K562 (cell line): ENCODE measurements at regions not wholly inside any gene's neighbourhood (a gene's known extent, or its start where the extent isn't known, plus 50 kb on each side); places are given as distances from the start of the nearest gene placed in this dataset.

ENCODE experiments used
- ATAC-seq: fragments of 200-7000 bp; cut with Tn5 transposase; 3 replicates; pipeline ENCODE4 v1.9.1; 2020; ENCODE audit warnings: moderate library complexity
- BruUV-seq: library from RNA; stranded (reverse); fragments of 400-500 nt; replicated peaks from 2 replicates; lab custom pipeline; 2021; lab: Mats Ljungman, UMichigan
- CTCF ChIA-PET: fragments of 300-600 bp; formaldehyde crosslinking; extraction: SDS; loops from one replicate; lab custom pipeline; 2021; ENCODE audit warnings: low intra/inter-chr PET ratio; lab: Yijun Ruan, JAX
- POLR2A ChIA-PET: fragments of 300-600, 350-650 bp; sonication (Branson Sonifier 250); formaldehyde crosslinking; extraction: SDS; loops from one replicate; lab custom pipeline; 2021; ENCODE audit warnings: antibody characterized with exemption, inconsistent platforms; lab: Yijun Ruan, JAX
- DNase-seq, 4 experiments: peaks; one replicate each; pipeline versions ENCODE4 v3.0.0 to v3.0.0-alpha.2; 2011 to 2018; ENCODE audit warnings: low spot score in 3 of 4, mixed read lengths in 3 of 4; ENCODE audit errors: extremely low read depth in 1 of 4
- FAIRE-seq: peaks from 2 replicates; lab custom pipeline; 2011; peaks lifted over from hg19 to GRCh38; lab: Jason Lieb, UNC
- H2AFZ ChIP-seq: 2 replicates; pipeline ENCODE4 v1.6.0; 2011; ENCODE audit warnings: low read depth, low read length, control low read depth, inconsistent platforms
- H3K27ac ChIP-seq: fragments of 200-600 bp; 3 replicates; pipeline ENCODE4 v1.8.0; 2011; ENCODE audit warnings: low read depth, mild to moderate bottlenecking, control low read depth, inconsistent platforms, low read length, moderate library complexity, mixed read lengths; ENCODE audit errors: extremely low read depth
- H3K27me3 ChIP-seq, 2 experiments: fragments of 300-600 bp in 1 of 2; 2 replicates in 1 of 2; 3 replicates in 1 of 2; pipeline versions ENCODE4 v1.6.0 to v1.8.0; 2011; ENCODE audit warnings: inconsistent platforms in 2 of 2, low read length in 2 of 2, mild to moderate bottlenecking in 1 of 2, mixed read lengths in 1 of 2, moderate library complexity in 1 of 2; ENCODE audit not compliant: control insufficient read depth in 2 of 2, insufficient read depth in 2 of 2
- H3K36me3 ChIP-seq: fragments of 300-600 bp; 3 replicates; pipeline ENCODE4 v1.8.0; 2011; ENCODE audit warnings: mild to moderate bottlenecking, low read length, inconsistent platforms; ENCODE audit not compliant: control insufficient read depth, insufficient read depth
- H3K4me1 ChIP-seq, 2 experiments: fragments of 200-600 bp in 1 of 2; replicated peaks in 1 of 2; 2 replicates in 1 of 2; 3 replicates in 1 of 2; pipeline versions ENCODE4 v1.5.1 to v1.8.0; 2011; ENCODE audit warnings: inconsistent platforms in 2 of 2, low read length in 2 of 2, mild to moderate bottlenecking in 1 of 2, mixed read lengths in 1 of 2, moderate library complexity in 1 of 2; ENCODE audit not compliant: control insufficient read depth in 2 of 2, insufficient read depth in 2 of 2
- H3K4me2 ChIP-seq: 2 replicates; pipeline ENCODE4 v1.6.1; 2011; ENCODE audit warnings: low read length, control low read depth, inconsistent platforms, mixed read lengths; ENCODE audit not compliant: insufficient read depth
- H3K4me3 ChIP-seq: fragments of 200-600 bp; sonication (generic), shearing (Covaris generic); 2 replicates; pipeline ENCODE4 v1.5.1; 2016; ENCODE audit warnings: control low read depth, inconsistent platforms
- H3K79me2 ChIP-seq: fragments of 200-600 bp; 3 replicates; pipeline ENCODE4 v1.8.0; 2011; ENCODE audit warnings: low read length, inconsistent platforms; ENCODE audit not compliant: control insufficient read depth, insufficient read depth
- H3K9ac ChIP-seq, 2 experiments: 2 replicates each; pipeline versions ENCODE4 v1.6.0 to v1.6.1; 2011; ENCODE audit warnings: low read depth in 2 of 2, low read length in 2 of 2, control low read depth in 1 of 2, inconsistent platforms in 1 of 2, mild to moderate bottlenecking in 1 of 2, mixed read lengths in 1 of 2; ENCODE audit not compliant: insufficient read depth in 1 of 2
- H3K9me1 ChIP-seq: one replicate; pipeline ENCODE4 v1.6.0; 2011; ENCODE audit warnings: inconsistent platforms, mild to moderate bottlenecking, low read length, moderate library complexity; ENCODE audit not compliant: control insufficient read depth, insufficient read depth
- H3K9me3 ChIP-seq: replicated peaks from 2 replicates; pipeline ENCODE4 v1.5.1; 2011; ENCODE audit warnings: low read depth, low read length, inconsistent platforms; ENCODE audit not compliant: control insufficient read depth, insufficient read depth
- H4K20me1 ChIP-seq: replicated peaks from 2 replicates; pipeline ENCODE4 v1.6.1; 2011; ENCODE audit warnings: low read length, inconsistent platforms, mixed read lengths; ENCODE audit not compliant: control insufficient read depth, insufficient read depth
- EP400 ChIP-seq: fragments of 450-650 bp; IDR thresholded peaks from 2 replicates; pipeline ENCODE4 v1.6.1; 2017; ENCODE audit warnings: antibody characterized with exemption, mild to moderate bottlenecking, moderate library complexity
- NBN ChIP-seq: fragments of 450-650 bp; IDR thresholded peaks from 2 replicates; pipeline ENCODE4 v1.6.1; 2016; ENCODE audit warnings: low read depth, mild to moderate bottlenecking
- PYGO2 ChIP-seq: fragments of 450-650 bp; IDR thresholded peaks from 2 replicates; pipeline ENCODE4 v1.6.1; 2016; ENCODE audit warnings: mild to moderate bottlenecking, missing genetic modification characterization, moderate library complexity, missing compliant biosample characterization
- ZNF766 ChIP-seq: fragments of 200-800 bp; sonication (Bioruptor generic); conservative IDR thresholded peaks from 2 replicates; pipeline ENCODE4 v1.6.1; 2016; ENCODE audit warnings: missing genetic modification characterization, missing compliant biosample characterization
- WGBS: fragments of 100-300 bp; shearing (Covaris generic); methylation state at CpG from one replicate; pipeline ENCODE4 v1.1.6; 2016; ENCODE audit warnings: low coverage, mixed read lengths; ENCODE audit not compliant: insufficient coverage; ENCODE audit errors: missing lambda C conversion rate; 5-methylcytosine and 5-hydroxymethylcytosine counted together
- in situ Hi-C: fragments of 300-500 bp; cut with MboI; formaldehyde crosslinking; loops from 4 replicates; pipeline ENCODE4 v1.15.0; 2018; ENCODE audit warnings: inconsistent platforms, mixed read lengths
- intact Hi-C: fragments of 100-400 bp; cut with micrococcal nuclease; formaldehyde crosslinking; loops from 2 replicates; pipeline ENCODE4 v1.14.2; 2022
- TF ChIP-seq, protein P1 (sequence below): fragments of 150-350 bp; conservative IDR thresholded peaks from 2 replicates; pipeline ENCODE4 v1.6.1; 2014; ENCODE audit warnings: low read length
- TF ChIP-seq, protein P2 (sequence below), 2 experiments: IDR thresholded peaks; 2 replicates each; pipeline ENCODE4 v1.6.1; 2011; ENCODE audit warnings: borderline replicate concordance in 1 of 2, control low read depth in 1 of 2, low read depth in 1 of 2, low read length in 1 of 2, mild to moderate bottlenecking in 1 of 2, mixed read lengths in 1 of 2, moderate library complexity in 1 of 2; ENCODE audit not compliant: insufficient read depth in 1 of 2, insufficient read length in 1 of 2, poor library complexity in 1 of 2, severe bottlenecking in 1 of 2; ENCODE audit errors: extremely low read depth in 1 of 2
- TF ChIP-seq, protein P3 (sequence below), 2 experiments: fragments of 450-650 bp; conservative IDR thresholded peaks; 2 replicates each; pipeline ENCODE4 v1.6.1; 2017; ENCODE audit warnings: mild to moderate bottlenecking in 2 of 2, moderate library complexity in 2 of 2
- TF ChIP-seq, protein P4 (sequence below): IDR thresholded peaks from 2 replicates; pipeline ENCODE4 v1.6.1; 2012; ENCODE audit warnings: low read depth, low read length, improper control_type of control experiment, borderline replicate concordance

DNA sequence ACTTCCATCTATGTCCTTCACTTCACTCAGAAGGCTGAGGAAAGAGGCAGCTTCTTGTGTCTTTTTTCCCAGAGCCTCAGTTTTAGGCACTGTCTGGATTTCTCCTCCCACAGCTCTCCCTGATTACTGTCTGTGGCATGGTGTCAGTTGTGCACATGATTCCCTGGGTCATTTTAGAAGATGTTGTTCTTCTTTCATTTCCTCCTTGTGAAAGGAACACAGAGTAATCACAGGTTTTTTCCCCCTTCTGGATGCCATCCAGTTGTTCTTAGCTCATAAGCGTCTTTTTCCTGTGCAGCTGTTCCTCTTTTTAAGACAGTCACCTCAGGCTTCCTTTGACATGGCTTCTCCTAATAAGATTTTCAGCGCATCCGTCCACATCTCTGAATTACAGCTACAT, 212.2 kb downstream of the FAM181B start:
- ChIA-PET CTCF (no interaction called here), POLR2A (no interaction called here)
- no peaks in the 10 kb centered on the region for H3K36me3 ChIP-seq
- DNase-seq = no peak
- intact Hi-C loops (no loop called here), in situ Hi-C loops (no loop called here)
- no peaks in the 10 kb centered on the region for H3K79me2 ChIP-seq
- ATAC-seq = no peak
- no peak overlapping the region for H3K27ac ChIP-seq
- 0% methylated on average over 3 of the region's 3 CpGs for WGBS
- H3K9me3 ChIP-seq = no peaks in the 10 kb centered on the region; the same call in 1 of the 2 replicates
- H2AFZ ChIP-seq = no peak overlapping the region
- BruUV-seq = no TSS peak
- no peak overlapping the region for H3K4me2 ChIP-seq
- no peaks in the 10 kb centered on the region for H3K9me1 ChIP-seq
- H3K4me1 ChIP-seq = no peaks in the 10 kb centered on the region
- no peak overlapping the region for H3K4me3 ChIP-seq
- H3K9ac ChIP-seq = no peak overlapping the region
- H4K20me1 ChIP-seq = no peaks in the 10 kb centered on the region
- H3K27me3 ChIP-seq = no peaks in the 10 kb centered on the region
- TF ChIP-seq, protein P1, sequence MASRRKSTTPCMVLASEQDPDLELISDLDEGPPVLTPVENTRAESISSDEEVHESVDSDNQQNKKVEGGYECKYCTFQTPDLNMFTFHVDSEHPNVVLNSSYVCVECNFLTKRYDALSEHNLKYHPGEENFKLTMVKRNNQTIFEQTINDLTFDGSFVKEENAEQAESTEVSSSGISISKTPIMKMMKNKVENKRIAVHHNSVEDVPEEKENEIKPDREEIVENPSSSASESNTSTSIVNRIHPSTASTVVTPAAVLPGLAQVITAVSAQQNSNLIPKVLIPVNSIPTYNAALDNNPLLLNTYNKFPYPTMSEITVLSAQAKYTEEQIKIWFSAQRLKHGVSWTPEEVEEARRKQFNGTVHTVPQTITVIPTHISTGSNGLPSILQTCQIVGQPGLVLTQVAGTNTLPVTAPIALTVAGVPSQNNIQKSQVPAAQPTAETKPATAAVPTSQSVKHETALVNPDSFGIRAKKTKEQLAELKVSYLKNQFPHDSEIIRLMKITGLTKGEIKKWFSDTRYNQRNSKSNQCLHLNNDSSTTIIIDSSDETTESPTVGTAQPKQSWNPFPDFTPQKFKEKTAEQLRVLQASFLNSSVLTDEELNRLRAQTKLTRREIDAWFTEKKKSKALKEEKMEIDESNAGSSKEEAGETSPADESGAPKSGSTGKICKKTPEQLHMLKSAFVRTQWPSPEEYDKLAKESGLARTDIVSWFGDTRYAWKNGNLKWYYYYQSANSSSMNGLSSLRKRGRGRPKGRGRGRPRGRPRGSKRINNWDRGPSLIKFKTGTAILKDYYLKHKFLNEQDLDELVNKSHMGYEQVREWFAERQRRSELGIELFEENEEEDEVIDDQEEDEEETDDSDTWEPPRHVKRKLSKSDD = no peak
- TF ChIP-seq, protein P2, sequence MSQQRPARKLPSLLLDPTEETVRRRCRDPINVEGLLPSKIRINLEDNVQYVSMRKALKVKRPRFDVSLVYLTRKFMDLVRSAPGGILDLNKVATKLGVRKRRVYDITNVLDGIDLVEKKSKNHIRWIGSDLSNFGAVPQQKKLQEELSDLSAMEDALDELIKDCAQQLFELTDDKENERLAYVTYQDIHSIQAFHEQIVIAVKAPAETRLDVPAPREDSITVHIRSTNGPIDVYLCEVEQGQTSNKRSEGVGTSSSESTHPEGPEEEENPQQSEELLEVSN (IDR thresholded peaks at IDR 0.05; ENCODE audit: borderline replicate concordance in 1 of 2, extremely low read depth in 1 of 2, insufficient read depth in 1 of 2, insufficient read length in 1 of 2, low read depth in 1 of 2, low read length in 1 of 2, poor library complexity in 1 of 2, severe bottlenecking in 1 of 2) = no peak
- TF ChIP-seq, protein P3, sequence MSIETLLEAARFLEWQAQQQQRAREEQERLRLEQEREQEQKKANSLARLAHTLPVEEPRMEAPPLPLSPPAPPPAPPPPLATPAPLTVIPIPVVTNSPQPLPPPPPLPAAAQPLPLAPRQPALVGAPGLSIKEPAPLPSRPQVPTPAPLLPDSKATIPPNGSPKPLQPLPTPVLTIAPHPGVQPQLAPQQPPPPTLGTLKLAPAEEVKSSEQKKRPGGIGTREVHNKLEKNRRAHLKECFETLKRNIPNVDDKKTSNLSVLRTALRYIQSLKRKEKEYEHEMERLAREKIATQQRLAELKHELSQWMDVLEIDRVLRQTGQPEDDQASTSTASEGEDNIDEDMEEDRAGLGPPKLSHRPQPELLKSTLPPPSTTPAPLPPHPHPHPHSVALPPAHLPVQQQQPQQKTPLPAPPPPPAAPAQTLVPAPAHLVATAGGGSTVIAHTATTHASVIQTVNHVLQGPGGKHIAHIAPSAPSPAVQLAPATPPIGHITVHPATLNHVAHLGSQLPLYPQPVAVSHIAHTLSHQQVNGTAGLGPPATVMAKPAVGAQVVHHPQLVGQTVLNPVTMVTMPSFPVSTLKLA (conservative IDR thresholded peaks at IDR 0.05) = no peak
- TF ChIP-seq EP400 = no peak
- no peak for TF ChIP-seq ZNF766 (CRISPR knock-in tag)
- TF ChIP-seq, protein P4, sequence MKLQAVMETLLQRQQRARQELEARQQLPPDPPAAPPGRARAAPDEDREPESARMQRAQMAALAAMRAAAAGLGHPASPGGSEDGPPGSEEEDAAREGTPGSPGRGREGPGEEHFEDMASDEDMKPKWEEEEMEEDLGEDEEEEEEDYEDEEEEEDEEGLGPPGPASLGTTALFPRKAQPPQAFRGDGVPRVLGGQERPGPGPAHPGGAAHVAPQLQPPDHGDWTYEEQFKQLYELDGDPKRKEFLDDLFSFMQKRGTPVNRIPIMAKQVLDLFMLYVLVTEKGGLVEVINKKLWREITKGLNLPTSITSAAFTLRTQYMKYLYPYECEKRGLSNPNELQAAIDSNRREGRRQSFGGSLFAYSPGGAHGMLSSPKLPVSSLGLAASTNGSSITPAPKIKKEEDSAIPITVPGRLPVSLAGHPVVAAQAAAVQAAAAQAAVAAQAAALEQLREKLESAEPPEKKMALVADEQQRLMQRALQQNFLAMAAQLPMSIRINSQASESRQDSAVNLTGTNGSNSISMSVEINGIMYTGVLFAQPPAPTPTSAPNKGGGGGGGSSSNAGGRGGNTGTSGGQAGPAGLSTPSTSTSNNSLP = no peak
- TF ChIP-seq NBN = no peak
- no peak for TF ChIP-seq PYGO2 (tag)
- TF ChIP-seq, all 486 proteins: peak for 0
- FAIRE-seq = no peak
